ENCODE measurements at regions not wholly inside any gene's neighbourhood (a gene's known extent, or its start where the extent isn't known, plus 50 kb on each side); places are given as distances from the start of the nearest gene placed in this dataset.

DNA sequence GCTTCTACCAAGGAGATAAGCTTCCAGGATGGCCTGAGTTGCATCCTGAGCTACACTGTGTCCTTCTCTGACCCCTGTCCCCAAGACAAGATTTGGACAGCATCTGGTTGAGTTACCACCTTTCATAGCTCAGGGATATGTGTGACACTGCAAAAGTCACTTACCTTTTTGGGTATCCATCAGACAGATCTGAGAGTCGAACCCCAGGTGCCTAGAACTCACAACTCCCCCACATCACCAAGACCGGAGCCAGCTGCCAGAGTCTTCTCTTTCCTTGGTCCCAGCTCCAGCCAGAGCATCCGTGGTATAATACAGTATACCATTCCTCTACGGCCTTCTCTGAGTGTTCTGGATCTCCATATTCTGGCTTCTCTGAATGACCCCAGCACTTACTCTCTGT, 133.0 kb downstream of the CD83 start (continued):
- TF ChIP-seq, protein P1, sequence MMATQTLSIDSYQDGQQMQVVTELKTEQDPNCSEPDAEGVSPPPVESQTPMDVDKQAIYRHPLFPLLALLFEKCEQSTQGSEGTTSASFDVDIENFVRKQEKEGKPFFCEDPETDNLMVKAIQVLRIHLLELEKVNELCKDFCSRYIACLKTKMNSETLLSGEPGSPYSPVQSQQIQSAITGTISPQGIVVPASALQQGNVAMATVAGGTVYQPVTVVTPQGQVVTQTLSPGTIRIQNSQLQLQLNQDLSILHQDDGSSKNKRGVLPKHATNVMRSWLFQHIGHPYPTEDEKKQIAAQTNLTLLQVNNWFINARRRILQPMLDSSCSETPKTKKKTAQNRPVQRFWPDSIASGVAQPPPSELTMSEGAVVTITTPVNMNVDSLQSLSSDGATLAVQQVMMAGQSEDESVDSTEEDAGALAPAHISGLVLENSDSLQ (IDR thresholded peaks at IDR 0.05), result no peak
- TF ChIP-seq, protein P2, sequence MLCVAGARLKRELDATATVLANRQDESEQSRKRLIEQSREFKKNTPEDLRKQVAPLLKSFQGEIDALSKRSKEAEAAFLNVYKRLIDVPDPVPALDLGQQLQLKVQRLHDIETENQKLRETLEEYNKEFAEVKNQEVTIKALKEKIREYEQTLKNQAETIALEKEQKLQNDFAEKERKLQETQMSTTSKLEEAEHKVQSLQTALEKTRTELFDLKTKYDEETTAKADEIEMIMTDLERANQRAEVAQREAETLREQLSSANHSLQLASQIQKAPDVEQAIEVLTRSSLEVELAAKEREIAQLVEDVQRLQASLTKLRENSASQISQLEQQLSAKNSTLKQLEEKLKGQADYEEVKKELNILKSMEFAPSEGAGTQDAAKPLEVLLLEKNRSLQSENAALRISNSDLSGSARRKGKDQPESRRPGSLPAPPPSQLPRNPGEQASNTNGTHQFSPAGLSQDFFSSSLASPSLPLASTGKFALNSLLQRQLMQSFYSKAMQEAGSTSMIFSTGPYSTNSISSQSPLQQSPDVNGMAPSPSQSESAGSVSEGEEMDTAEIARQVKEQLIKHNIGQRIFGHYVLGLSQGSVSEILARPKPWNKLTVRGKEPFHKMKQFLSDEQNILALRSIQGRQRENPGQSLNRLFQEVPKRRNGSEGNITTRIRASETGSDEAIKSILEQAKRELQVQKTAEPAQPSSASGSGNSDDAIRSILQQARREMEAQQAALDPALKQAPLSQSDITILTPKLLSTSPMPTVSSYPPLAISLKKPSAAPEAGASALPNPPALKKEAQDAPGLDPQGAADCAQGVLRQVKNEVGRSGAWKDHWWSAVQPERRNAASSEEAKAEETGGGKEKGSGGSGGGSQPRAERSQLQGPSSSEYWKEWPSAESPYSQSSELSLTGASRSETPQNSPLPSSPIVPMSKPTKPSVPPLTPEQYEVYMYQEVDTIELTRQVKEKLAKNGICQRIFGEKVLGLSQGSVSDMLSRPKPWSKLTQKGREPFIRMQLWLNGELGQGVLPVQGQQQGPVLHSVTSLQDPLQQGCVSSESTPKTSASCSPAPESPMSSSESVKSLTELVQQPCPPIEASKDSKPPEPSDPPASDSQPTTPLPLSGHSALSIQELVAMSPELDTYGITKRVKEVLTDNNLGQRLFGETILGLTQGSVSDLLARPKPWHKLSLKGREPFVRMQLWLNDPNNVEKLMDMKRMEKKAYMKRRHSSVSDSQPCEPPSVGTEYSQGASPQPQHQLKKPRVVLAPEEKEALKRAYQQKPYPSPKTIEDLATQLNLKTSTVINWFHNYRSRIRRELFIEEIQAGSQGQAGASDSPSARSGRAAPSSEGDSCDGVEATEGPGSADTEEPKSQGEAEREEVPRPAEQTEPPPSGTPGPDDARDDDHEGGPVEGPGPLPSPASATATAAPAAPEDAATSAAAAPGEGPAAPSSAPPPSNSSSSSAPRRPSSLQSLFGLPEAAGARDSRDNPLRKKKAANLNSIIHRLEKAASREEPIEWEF (IDR thresholded peaks at IDR 0.05; ENCODE audit: insufficient replicate concordance, low read depth, low read length), result no peak
- TF ChIP-seq CBFB (IDR thresholded peaks at IDR 0.05; ENCODE audit: low read depth), result no peak

DNA sequence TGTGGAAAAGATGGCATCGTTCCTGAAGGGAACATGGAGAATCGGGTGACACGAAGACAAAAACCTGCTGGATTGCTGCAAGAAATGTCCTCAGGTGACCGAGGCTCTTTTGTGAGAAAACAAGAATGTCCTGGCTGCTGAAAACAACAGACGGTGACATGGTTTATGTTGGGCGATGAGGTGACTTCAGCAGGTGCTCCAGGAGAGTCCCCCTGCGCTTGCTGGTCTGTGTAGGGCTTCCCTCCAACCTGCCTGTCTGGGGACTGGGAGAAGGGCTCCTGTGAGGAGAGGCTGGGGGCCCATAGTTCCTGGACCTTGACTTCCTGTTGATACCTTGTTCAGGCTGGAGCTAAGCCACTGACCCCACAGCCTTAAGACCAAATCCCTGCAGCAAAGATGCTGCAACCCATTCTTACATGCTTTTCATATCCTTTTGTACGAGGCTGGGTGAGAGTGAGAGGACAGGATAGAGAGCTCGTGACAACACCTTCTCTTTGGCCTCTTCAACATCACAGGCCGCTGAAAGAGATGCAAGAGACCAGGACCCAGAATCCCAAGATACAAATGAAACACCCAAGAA, 134.8 kb downstream of the CD83 start:
- ChIA-PET RAD21 (ENCODE audit: unreplicated experiment) (no interaction called here), POLR2A (no interaction called here), CTCF (interaction anchor here (0.9 kb wide), 1 partner anchor 459 kb away, joined by 3 read pairs; no protein-coding TSS in a partner anchor)

More for the DNA sequence above, 134.8 kb downstream of the CD83 start:
- TF ChIP-seq, protein P3, sequence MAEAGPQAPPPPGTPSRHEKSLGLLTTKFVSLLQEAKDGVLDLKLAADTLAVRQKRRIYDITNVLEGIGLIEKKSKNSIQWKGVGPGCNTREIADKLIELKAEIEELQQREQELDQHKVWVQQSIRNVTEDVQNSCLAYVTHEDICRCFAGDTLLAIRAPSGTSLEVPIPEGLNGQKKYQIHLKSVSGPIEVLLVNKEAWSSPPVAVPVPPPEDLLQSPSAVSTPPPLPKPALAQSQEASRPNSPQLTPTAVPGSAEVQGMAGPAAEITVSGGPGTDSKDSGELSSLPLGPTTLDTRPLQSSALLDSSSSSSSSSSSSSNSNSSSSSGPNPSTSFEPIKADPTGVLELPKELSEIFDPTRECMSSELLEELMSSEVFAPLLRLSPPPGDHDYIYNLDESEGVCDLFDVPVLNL (IDR thresholded peaks at IDR 0.05; ENCODE audit: low read depth, low read length), result no peak
- TF ChIP-seq IKZF2 (IDR thresholded peaks at IDR 0.05) (no peak), PML (IDR thresholded peaks at IDR 0.05; ENCODE audit: low read length) (no peak), SRF (IDR thresholded peaks at IDR 0.05; ENCODE audit: low read depth in 2 of 2, low read length in 2 of 2) (no peak), EP300 (IDR thresholded peaks at IDR 0.05; ENCODE audit: borderline replicate concordance in 1 of 2, control insufficient read depth in 1 of 2, low read depth in 2 of 2, low read length in 2 of 2) (no peak), GATAD2B (conservative IDR thresholded peaks at IDR 0.05; ENCODE audit: low read depth) (no peak), SIX5 (IDR thresholded peaks at IDR 0.05; ENCODE audit: low read depth, low read length, severe bottlenecking) (no peak)
- TF ChIP-seq, protein P4, sequence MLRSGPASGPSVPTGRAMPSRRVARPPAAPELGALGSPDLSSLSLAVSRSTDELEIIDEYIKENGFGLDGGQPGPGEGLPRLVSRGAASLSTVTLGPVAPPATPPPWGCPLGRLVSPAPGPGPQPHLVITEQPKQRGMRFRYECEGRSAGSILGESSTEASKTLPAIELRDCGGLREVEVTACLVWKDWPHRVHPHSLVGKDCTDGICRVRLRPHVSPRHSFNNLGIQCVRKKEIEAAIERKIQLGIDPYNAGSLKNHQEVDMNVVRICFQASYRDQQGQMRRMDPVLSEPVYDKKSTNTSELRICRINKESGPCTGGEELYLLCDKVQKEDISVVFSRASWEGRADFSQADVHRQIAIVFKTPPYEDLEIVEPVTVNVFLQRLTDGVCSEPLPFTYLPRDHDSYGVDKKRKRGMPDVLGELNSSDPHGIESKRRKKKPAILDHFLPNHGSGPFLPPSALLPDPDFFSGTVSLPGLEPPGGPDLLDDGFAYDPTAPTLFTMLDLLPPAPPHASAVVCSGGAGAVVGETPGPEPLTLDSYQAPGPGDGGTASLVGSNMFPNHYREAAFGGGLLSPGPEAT (IDR thresholded peaks at IDR 0.05; ENCODE audit: low read depth), result no peak
- no peak overlapping the region for H3K9ac ChIP-seq (ENCODE audit: control insufficient read depth, insufficient read depth, low read length)
- in situ Hi-C loops (cut with MboI), result no loop called here
- H3K9me3 ChIP-seq (replicated peaks; ENCODE audit: control insufficient read depth, insufficient read depth, low read length), result no peaks in the 10 kb centered on the region
- no peak for ATAC-seq
- no peaks in the 10 kb centered on the region for H4K20me1 ChIP-seq (ENCODE audit: control insufficient read depth, insufficient read depth)
- H2AFZ ChIP-seq (ENCODE audit: control insufficient read depth, low read depth, low read length), result no peak overlapping the region
- no peaks in the 10 kb centered on the region for H3K79me2 ChIP-seq (ENCODE audit: control insufficient read depth, insufficient read depth, low read length)
- H3K27me3 ChIP-seq (replicated peaks in 1 of 2; ENCODE audit: control insufficient read depth in 2 of 2, insufficient read depth in 2 of 2, low read length in 1 of 2), result no peaks in the 10 kb centered on the region
- no peak for DNase-seq (ENCODE audit: low read depth, low spot score)
- intact Hi-C loops (cut with micrococcal nuclease; ENCODE audit: unreplicated experiment), result no loop called here
- no TSS peak for BruUV-seq (replicated peaks)
- H3K27ac ChIP-seq (ENCODE audit: control insufficient read depth, insufficient read depth), result no peak overlapping the region
- no peaks in the 10 kb centered on the region for H3K36me3 ChIP-seq (ENCODE audit: control insufficient read depth in 2 of 2, insufficient read depth in 2 of 2, low read length in 1 of 2)
- SMC1A ChIA-PET (ENCODE audit: uncharacterized antibody, unreplicated experiment), result interaction anchor here (0.6 kb wide), 1 partner anchor 15 kb away, joined by 3 read pairs; no protein-coding TSS in a partner anchor
- no peak for FAIRE-seq
- WGBS (ENCODE audit: insufficient coverage, insufficient replicate concordance, low lambda C conversion rate, missing lambda C conversion rate), result 79% methylated on average over 10 of the region's 10 CpGs
- H3K4me1 ChIP-seq (ENCODE audit: control insufficient read depth, insufficient read depth, low read length), result peaks cover 9% of the 10 kb centered on the region
- H3K4me2 ChIP-seq (ENCODE audit: control insufficient read depth, insufficient read depth), result no peak overlapping the region
- no peak overlapping the region for H3K4me3 ChIP-seq

Data from GM12878 (cell line).